GM21447 (cell line): ENCODE measurements at regions not wholly inside any gene's neighbourhood (a gene's known extent, or its start where the extent isn't known, plus 50 kb on each side); places are given as distances from the start of the nearest gene placed in this dataset.

Source experiments
- ATAC-seq: cut with Tn5 transposase; IDR thresholded peaks from one replicate; pipeline ENCODE4 v1.9.1; 2021; ENCODE audit not compliant: unreplicated experiment

- ATAC-seq = no peak
Observed at GRCh38 chr2:204312105-204312504, 233.2 kb upstream of the PARD3B start.

GRCh38 chr2:204313256-204313655, 232.0 kb upstream of the PARD3B start:
- ATAC-seq = no peak

GRCh38 chr2:204315236-204315662, 230.0 kb upstream of the PARD3B start:
- ATAC-seq = no peak

DNA sequence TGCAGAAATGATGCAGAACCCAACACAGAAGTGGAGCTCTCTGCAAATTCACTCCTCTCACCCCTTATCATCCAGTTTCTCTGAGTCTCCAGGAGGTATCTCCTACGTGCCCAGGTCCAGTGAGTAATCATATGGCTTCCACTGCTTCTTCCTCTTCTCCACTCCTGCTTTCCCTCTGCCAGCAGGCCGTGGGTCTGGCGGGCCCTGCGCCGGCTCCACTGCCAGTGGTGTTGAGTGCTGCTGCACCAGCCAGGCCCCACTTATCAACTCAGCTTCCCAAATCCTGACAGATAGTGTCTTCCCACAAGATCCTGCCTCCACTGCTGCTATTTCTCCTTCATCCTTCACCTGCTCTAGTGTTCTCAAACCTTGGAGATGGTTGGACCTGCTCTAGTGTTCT, 227.6 kb upstream of the PARD3B start:
- ATAC-seq = no peak

GRCh38 chr2:204321027-204321800, 224.1 kb upstream of the PARD3B start:
- ATAC-seq = no peak

DNA sequence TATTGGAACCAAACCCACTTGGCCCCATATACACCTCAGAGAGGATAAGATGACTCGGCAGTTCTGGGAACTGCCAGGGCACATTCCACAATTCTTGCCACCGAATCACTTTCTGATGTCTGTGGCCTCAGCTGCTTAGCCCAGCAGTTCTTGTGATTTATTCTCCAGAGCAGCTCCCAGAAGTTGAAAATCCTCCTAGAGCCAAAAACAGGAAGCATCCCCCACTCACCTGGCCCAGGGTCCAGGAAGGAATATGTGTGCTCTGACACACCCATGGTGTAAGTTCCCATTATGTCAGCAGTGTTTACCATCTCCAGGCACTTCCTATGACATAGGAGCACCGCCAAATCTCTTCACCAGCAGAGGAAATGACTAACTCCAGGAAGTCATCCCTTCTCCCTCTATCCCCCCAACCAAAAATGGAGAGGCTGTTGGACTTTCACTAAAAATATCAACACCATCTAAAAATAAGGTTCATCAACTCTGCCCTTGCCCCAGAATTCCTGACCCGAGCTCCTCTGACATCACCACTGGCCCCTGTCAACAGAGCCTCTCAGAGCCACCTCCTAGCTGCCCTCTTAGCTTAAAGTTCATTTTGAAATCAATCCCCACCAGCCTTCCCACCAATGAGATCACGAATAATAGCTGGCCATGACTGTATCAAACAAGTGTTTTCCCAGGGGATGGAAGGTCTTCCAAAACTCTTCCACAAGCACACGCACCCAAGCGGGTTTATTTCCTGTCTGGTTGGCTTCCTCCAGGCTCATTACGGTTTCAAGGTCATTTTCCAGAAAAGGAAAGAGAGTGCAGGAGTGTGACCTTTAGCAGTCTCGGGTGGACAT, 223.1 kb upstream of the PARD3B start:
- no peak for ATAC-seq

GRCh38 chr2:204325468-204325867, 219.8 kb upstream of the PARD3B start:
- ATAC-seq = peak; percentile 89

DNA sequence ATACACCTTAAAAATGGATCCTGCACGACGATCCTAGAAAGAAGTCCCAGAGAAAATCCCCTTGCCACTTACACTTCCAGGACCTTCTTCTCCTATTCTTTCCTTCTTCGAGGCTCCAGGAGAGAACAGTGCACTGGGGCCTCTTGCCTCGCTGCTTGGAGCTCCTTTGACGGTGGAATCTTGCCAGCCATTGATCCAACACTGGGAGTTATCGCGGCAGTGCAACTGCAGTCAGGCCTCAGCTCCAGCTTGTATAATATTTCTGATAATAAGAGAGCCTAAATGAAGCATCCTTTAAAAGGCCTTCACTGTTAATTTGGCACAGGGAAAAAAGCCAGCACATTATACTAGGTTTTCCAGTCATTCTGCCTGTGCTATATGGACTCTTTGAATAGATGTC, 216.9 kb upstream of the PARD3B start:
- no peak for ATAC-seq

GRCh38 chr2:204329016-204329415, 216.3 kb upstream of the PARD3B start:
- ATAC-seq = no peak

DNA sequence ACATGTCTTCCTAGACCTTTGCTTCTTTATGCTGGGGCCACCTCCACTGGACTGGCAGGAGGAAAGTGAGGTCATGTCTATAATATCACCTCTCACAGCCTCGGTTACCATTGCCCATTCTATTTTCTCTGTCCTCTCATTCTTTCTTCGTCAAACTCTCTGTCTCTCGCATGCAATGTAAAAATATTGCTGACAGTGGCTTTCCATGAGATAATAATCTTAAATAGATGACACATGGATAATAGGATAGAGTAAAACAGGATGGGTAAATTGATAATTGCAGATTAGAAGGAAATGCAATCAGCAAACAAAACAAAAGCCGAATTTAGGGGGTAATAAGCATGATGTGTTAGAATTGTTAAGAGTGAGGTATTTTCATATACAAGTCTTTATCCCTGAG, 215.7 kb upstream of the PARD3B start:
- no peak for ATAC-seq

DNA sequence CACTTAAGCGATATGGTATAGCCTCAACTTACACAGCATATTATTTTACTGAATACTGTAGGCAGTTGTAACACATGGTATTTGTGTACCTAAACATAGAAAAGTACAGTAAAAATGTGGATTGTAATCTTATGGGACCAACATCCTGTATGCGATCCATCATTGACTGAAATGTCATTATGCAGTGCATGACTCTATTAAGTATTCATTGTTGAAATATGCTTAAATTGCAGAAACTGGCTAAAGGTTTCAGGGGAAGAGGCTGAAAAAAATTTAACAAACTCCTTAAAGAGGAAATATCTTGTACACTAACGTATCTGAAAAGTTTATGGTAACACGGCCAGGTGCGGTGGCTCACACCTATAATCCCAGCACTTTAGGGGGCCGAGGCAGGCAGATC, 214.1 kb upstream of the PARD3B start:
- ATAC-seq = no peak

GRCh38 chr2:204331988-204332387, 213.3 kb upstream of the PARD3B start:
- no peak for ATAC-seq

DNA sequence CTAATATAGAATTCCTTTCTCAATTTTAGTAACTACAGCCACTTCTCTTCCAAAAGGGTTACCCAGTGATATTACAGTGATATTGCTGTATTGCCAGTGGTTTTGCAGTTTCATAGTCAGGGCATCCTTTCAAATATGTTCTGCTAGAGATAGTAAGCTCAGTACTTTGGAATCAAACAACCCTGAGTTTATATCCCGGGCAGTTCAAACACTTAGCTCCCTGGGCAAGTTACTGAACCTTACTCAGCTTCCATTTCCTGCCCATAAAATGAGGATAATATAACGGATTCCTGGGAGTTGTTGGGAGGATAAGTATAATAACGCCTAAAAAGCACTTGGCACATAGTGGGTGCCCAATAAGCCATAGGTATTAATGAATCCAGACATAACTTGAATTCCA, 212.6 kb upstream of the PARD3B start:
- ATAC-seq = no peak

DNA sequence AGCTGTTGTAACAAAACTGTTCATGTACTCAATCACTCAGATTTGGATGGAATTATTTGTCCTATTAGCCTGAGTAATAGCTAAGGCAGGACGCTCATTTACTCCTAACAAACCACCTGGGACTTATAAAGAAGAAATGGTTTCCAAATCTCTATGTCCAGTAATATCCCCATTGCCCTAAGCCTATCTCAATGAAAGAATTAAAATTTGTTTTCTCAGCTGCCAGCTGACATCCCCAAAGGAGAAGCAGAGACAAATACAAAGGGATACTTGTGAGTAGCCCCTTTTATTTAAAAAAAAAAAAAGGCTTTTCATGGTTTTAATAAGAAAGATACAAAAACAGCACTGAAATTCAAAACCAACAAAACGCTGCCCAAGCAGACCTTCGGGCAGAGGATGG, 211.4 kb upstream of the PARD3B start:
- no peak for ATAC-seq

GRCh38 chr2:204335451-204336058, 209.7 kb upstream of the PARD3B start:
- no peak for ATAC-seq

- ATAC-seq = no peak
Observed at GRCh38 chr2:204336153-204336744, 209.0 kb upstream of the PARD3B start.

DNA sequence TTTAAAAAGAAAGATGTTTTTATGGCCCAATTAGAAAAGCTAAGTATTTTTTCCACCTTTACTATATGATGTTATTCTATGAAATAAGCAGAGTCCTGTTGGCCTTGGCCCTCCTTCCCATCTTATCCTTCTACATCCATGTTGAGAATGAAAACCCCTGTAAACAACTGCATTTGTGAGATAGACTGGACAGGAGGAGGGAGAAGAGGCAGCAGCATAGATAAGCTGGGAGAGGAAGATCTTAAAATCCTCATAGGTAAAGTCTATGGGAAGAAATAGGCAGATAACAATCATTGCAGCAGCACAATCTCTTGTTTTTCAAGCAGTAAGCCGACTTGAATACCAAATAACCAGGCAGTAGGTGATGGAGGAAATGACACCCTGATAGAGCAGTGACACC, 207.6 kb upstream of the PARD3B start:
- no peak for ATAC-seq

DNA sequence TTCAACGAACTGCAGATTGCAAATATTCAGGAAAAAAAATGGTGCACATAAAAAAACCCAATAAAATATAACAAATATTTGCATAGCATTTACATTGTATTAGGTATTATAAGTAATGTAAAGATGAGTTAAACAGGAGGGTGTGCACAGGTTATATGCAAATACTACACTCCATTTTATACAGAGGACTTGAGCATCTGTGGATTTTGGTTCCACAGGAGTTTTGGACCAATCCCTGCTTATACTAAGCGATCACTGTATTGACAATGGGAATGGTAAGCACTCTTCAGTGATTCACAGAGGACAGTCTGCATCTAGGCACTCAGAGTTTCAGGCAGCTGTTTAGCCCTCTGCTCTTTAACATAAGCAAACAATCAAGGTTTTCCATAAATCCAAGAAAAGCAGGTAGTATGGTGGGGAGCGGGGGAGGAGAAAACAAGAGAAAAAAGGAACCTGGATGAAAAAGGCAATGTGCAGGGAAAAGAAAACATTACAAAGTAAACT, 206.0 kb upstream of the PARD3B start:
- no peak for ATAC-seq

GRCh38 chr2:204340511-204340910, 204.8 kb upstream of the PARD3B start:
- no peak for ATAC-seq

DNA sequence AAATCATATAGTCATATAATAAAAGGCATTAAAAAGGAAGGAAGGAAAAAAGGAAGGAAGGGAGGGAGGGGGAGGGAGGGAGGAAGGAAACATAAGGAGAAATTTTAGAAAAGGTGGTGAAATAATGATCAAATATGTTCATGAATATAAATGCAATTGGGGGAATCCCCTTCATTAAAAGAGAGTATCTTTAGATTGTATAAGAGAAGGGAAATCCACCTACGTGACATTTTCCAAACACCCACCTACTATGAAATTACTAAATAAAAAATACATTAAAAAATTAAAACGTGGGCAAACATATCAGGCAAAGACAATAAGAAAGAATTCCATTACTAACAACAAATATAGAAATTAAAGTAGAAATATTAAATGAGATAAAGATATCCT, 203.4 kb upstream of the PARD3B start:
- no peak for ATAC-seq

GRCh38 chr2:204343685-204344084, 201.6 kb upstream of the PARD3B start:
- no peak for ATAC-seq
